ENCODE measurements at regions not wholly inside any gene's neighbourhood (a gene's known extent, or its start where the extent isn't known, plus 50 kb on each side); places are given as distances from the start of the nearest gene placed in this dataset.

DNA sequence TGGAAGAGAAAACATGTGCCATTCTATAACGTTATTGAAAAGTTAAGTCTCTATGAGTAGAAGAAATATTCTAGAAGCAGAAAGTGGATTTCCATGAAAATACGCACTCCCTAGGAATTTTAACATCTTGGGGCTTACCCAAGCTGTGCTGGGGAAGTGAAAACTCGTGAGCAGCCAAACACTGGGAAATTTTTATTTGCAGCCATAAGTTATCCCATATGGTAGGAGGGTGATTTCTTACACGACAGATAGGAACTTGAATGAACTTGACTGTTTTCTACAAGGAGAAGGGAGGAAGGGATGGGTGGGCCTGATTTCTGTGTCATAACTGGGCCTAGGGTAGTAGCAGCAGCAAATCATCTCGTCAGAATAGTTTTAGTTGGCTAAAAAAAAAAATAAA is 272.6 kb downstream of the ETAA1 start:
- TF ChIP-seq, protein P1, sequence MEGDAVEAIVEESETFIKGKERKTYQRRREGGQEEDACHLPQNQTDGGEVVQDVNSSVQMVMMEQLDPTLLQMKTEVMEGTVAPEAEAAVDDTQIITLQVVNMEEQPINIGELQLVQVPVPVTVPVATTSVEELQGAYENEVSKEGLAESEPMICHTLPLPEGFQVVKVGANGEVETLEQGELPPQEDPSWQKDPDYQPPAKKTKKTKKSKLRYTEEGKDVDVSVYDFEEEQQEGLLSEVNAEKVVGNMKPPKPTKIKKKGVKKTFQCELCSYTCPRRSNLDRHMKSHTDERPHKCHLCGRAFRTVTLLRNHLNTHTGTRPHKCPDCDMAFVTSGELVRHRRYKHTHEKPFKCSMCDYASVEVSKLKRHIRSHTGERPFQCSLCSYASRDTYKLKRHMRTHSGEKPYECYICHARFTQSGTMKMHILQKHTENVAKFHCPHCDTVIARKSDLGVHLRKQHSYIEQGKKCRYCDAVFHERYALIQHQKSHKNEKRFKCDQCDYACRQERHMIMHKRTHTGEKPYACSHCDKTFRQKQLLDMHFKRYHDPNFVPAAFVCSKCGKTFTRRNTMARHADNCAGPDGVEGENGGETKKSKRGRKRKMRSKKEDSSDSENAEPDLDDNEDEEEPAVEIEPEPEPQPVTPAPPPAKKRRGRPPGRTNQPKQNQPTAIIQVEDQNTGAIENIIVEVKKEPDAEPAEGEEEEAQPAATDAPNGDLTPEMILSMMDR (IDR thresholded peaks at IDR 0.05): no peak
- no peak for TF ChIP-seq POLR2A (IDR thresholded peaks at IDR 0.05)

Data from tibial nerve (tissue), 3 donors.